Tibial nerve (tissue), 4 donors: ENCODE measurements at regions not wholly inside any gene's neighbourhood (a gene's known extent, or its start where the extent isn't known, plus 50 kb on each side); places are given as distances from the start of the nearest gene placed in this dataset.

Experiments used
- DNase-seq, 2 donors: peaks; one replicate each; pipeline ENCODE4 v3.0.0-alpha.2; 2019; ENCODE audit warnings: low spot score in 2 of 2
- H3K27ac ChIP-seq, 4 donors: fragments of 200-600 bp; sonication (generic) in 3 of 4; one replicate each; pipeline ENCODE4 v1.5.1; 2017 to 2019; ENCODE audit warnings: mild to moderate bottlenecking in 1 of 4
- H3K27me3 ChIP-seq, 2 donors: fragments of 200-600 bp; sonication (generic) in 1 of 2; one replicate each; pipeline versions ENCODE4 v1.5.1 to v1.6.0; 2017 to 2019
- H3K36me3 ChIP-seq, 3 donors: fragments of 200-600 bp; sonication (generic); one replicate each; pipeline ENCODE4 v1.5.1; 2018 to 2019
- H3K4me1 ChIP-seq, 4 donors: fragments of 200-600 bp; sonication (generic) in 3 of 4; one replicate each; pipeline ENCODE4 v1.5.1; 2017 to 2019
- H3K4me3 ChIP-seq, 4 donors: fragments of 200-600 bp; sonication (generic) in 3 of 4; one replicate each; pipeline ENCODE4 v1.5.1; 2017 to 2019; ENCODE audit warnings: mild to moderate bottlenecking in 1 of 4, moderate library complexity in 1 of 4
- H3K9me3 ChIP-seq, 4 donors: fragments of 200-600 bp; sonication (generic) in 3 of 4; one replicate each; pipeline ENCODE4 v1.5.1; 2017 to 2019
- CTCF ChIP-seq, 5 experiments: fragments of 200-600 bp in 3 of 5; fragments of 450-650 bp in 2 of 5; sonication (generic) in 3 of 5; IDR thresholded peaks; one replicate each; pipeline ENCODE4 v1.5.1; 2016 to 2019; ENCODE audit warnings: antibody characterized with exemption in 5 of 5, mild to moderate bottlenecking in 3 of 5, moderate library complexity in 2 of 5
- EP300 ChIP-seq, 2 donors: sonication (generic); formaldehyde crosslinking; IDR thresholded peaks; one replicate each; pipeline ENCODE4 v1.6.1; 2017; ENCODE audit warnings: antibody characterized with exemption in 2 of 2, mild to moderate bottlenecking in 1 of 2
- POLR2A ChIP-seq, 2 donors: fragments of 450-650 bp; IDR thresholded peaks; one replicate each; pipeline ENCODE4 v1.6.1; 2017; ENCODE audit warnings: antibody characterized with exemption in 2 of 2, mild to moderate bottlenecking in 2 of 2, moderate library complexity in 2 of 2
- WGBS, 2 donors: methylation state at CpG; one replicate each; pipeline ENCODE4 v1.1.5; 2018; 5-methylcytosine and 5-hydroxymethylcytosine counted together

DNA sequence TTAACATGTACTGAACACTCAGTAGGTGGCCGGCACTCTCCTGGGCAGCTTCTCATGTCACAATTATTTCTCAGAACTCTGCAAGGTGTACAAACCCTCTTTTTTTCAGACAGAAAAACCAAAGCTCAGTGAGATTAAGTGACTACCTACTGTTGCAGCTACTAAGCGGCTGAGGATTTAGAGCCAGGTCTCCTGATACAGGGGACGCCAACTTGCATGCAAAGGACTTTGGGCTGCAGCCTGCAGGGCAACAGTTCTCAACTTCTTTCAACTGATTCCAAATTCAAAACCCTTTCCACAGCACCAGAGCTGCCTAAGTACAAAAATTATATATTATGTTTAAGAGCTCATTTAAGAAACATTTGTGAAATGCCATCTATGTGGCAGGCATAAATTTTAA lies 177.6 kb downstream of the SUCLG1 start:
- Histone ChIP-seq H3K4me1 (no peaks in the 10 kb centered on the region), H3K27me3 (no peaks in the 10 kb centered on the region), H3K9me3 (no peaks in the 10 kb centered on the region), H3K36me3 (no peaks in the 10 kb centered on the region), H3K4me3 (no peak overlapping the region), H3K27ac (no peak overlapping the region)
- TF ChIP-seq POLR2A (IDR thresholded peaks at IDR 0.05) (no peak), CTCF (IDR thresholded peaks at IDR 0.05) (no peak), EP300 (IDR thresholded peaks at IDR 0.05) (no peak)
- 83 to 94% methylated on average over 3 of the region's 3 CpGs for WGBS, 2 donors
- DNase-seq: no peak

GRCh38 chr2:84280873-84281272 lies 178.2 kb downstream of the SUCLG1 start:
- Histone ChIP-seq H3K4me1 (no peaks in the 10 kb centered on the region), H3K27me3 (no peaks in the 10 kb centered on the region), H3K4me3 (no peak overlapping the region), H3K27ac (no peak overlapping the region), H3K36me3 (no peaks in the 10 kb centered on the region), H3K9me3 (no peaks in the 10 kb centered on the region)
- TF ChIP-seq CTCF (IDR thresholded peaks at IDR 0.05): no peak
- no peak for TF ChIP-seq POLR2A (IDR thresholded peaks at IDR 0.05)
- no peak for TF ChIP-seq EP300 (IDR thresholded peaks at IDR 0.05)
- no peak for DNase-seq
- 80 to 88% methylated on average over 1 of the region's 1 CpG for WGBS, 2 donors

- no peak for DNase-seq
- H3K4me3 ChIP-seq: no peak overlapping the region
- no peaks in the 10 kb centered on the region for H3K36me3 ChIP-seq
- no peaks in the 10 kb centered on the region for H3K4me1 ChIP-seq
- TF ChIP-seq EP300 (IDR thresholded peaks at IDR 0.05) (no peak), POLR2A (IDR thresholded peaks at IDR 0.05) (no peak), CTCF (IDR thresholded peaks at IDR 0.05) (no peak)
- H3K27ac ChIP-seq: no peak overlapping the region
- 69 to 76% methylated on average over 2 of the region's 2 CpGs for WGBS, 2 donors
- no peaks in the 10 kb centered on the region for H3K9me3 ChIP-seq
- H3K27me3 ChIP-seq: no peaks in the 10 kb centered on the region
These were observed 180.7 kb downstream of the SUCLG1 start for GRCh38 chr2:84278386-84278785.

DNA sequence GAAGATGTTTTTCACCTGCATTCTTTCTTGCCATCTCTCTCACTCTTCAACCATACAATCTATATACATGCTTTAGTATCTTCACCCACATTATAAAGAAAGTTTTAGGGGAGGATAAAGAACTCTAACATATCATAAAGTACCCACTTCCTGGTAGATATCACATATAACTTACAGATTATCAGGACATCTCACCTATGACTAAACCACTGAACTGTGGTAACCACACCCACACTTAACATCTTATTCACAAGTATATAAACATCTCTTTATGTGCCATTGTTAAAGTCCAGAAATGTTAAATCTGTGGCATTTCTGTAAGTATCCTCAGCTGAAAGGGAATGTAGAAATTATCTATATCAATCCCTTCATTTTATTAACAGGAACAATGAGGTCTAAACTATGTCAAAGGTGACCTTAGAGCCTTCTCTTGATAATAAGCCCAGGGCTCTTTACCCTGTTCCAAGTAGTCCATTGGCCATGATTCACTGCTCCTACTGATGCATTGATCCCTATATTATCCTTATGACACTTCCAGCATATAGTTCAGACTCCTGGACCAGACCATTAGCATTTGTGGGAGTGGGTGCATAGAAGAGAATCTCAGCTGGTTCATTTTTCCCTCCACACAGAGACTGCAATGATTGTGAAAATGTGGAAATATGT lies 182.4 kb downstream of the SUCLG1 start:
- Histone ChIP-seq H3K27me3 (no peaks in the 10 kb centered on the region), H3K27ac (no peak overlapping the region), H3K4me1 (no peaks in the 10 kb centered on the region), H3K4me3 (no peak overlapping the region), H3K36me3 (no peaks in the 10 kb centered on the region), H3K9me3 (no peaks in the 10 kb centered on the region)
- no peak for DNase-seq
- no peak for TF ChIP-seq EP300 (IDR thresholded peaks at IDR 0.05)

DNA sequence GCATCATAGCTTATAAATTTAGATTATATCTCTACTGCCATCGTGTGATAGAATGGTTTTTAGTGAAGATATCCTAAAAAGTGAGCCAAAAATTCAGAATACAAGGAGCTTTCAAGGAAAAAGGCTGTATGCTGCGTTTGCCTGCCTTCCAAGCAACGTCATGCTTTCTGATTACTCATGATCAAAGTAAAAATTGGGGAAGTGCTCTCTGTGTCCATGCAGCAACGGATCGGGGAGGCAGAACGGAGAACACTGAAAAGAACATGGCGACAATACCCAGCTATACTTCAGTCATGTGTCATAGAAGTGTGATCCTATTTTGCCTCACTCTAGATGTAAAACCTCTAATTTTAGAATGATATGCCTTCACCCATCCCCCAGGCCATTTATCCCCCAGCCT lies 185.7 kb downstream of the SUCLG1 start:
- no peak for DNase-seq
- Histone ChIP-seq H3K36me3 (no peaks in the 10 kb centered on the region), H3K4me1 (no peaks in the 10 kb centered on the region), H3K27ac (no peak overlapping the region), H3K9me3 (no peaks in the 10 kb centered on the region), H3K27me3 (no peaks in the 10 kb centered on the region), H3K4me3 (no peak overlapping the region)
- TF ChIP-seq CTCF (IDR thresholded peaks at IDR 0.05): no peak
- TF ChIP-seq EP300 (IDR thresholded peaks at IDR 0.05): no peak
- TF ChIP-seq POLR2A (IDR thresholded peaks at IDR 0.05): no peak
- WGBS, 2 donors: 79 to 87% methylated on average over 7 of the region's 7 CpGs

- no peaks in the 10 kb centered on the region for H3K9me3 ChIP-seq
- 78 to 85% methylated on average over 3 of the region's 3 CpGs for WGBS, 2 donors
- H3K27ac ChIP-seq: no peak overlapping the region
- no peaks in the 10 kb centered on the region for H3K27me3 ChIP-seq
- H3K4me3 ChIP-seq: no peak overlapping the region
- H3K36me3 ChIP-seq: no peaks in the 10 kb centered on the region
- TF ChIP-seq EP300 (IDR thresholded peaks at IDR 0.05) (no peak), POLR2A (IDR thresholded peaks at IDR 0.05) (no peak), CTCF (IDR thresholded peaks at IDR 0.05) (no peak)
- no peak for DNase-seq
- no peaks in the 10 kb centered on the region for H3K4me1 ChIP-seq
These were observed 187.1 kb downstream of the SUCLG1 start for GRCh38 chr2:84271977-84272376.
